ENCODE measurements at regions not wholly inside any gene's neighbourhood (a gene's known extent, or its start where the extent isn't known, plus 50 kb on each side); places are given as distances from the start of the nearest gene placed in this dataset.

DNA sequence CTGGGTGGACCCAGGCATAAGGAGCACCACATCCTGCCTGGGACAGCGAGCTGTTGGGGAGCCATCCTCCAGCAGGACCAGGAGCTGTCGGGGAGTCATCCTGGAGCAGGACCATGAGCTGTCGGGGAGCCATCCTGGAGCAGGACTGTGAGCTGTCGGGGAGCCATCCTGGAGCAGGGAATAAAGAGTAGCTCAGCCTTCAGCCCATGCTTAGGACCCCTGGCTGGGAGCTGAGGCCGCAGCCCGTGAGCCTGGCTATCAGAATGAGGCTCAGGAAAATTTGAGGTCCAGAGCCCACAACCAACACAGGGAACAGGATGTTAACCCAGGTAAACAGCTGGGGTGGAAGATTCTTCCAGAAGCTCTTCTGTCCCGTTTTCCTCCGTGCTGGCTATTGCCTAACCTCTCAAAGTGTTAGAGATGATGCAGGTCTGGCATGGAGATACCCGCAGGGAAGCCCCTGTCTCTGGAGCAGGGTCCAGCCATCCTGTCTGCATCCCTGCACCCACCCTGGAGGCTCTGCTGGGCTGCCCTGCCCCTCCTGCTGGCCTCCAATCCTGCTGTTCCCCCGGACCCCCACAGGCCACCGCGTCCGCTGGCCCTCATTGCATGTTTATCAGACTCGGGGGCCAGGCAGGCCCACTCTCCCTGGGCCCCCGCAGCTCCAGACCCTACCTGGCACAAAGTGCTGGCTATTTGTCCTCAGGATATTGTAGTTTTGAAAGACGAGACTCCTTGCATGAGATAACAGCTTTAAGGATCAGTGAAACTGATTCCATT is 243.5 kb upstream of the MYT1L start:
- no peak overlapping the region for H3K4me3 Mint-ChIP-seq
- H3K36me3 Mint-ChIP-seq (ENCODE audit: low read depth) = no peaks in the 10 kb centered on the region
- no peak for TF ChIP-seq CTCF (IDR thresholded peaks at IDR 0.05)
- no peak overlapping the region for H3K27ac Mint-ChIP-seq
- H3K9me3 Mint-ChIP-seq = peaks cover 8% of the 10 kb centered on the region
- no peaks in the 10 kb centered on the region for H3K27me3 Mint-ChIP-seq (ENCODE audit: insufficient read depth)
- no peaks in the 10 kb centered on the region for H3K4me1 Mint-ChIP-seq (ENCODE audit: low read depth)
- DNase-seq = no peak

- H3K27ac Mint-ChIP-seq = no peak overlapping the region
- DNase-seq = peak; percentile 1
- no peak for TF ChIP-seq CTCF (IDR thresholded peaks at IDR 0.05)
- H3K36me3 Mint-ChIP-seq (ENCODE audit: low read depth) = no peaks in the 10 kb centered on the region
- no peak overlapping the region for H3K4me3 Mint-ChIP-seq
- H3K4me1 Mint-ChIP-seq (ENCODE audit: low read depth) = no peaks in the 10 kb centered on the region
- H3K27me3 Mint-ChIP-seq (ENCODE audit: insufficient read depth) = peaks cover 3% of the 10 kb centered on the region; the same call in 1 of the 2 replicates
- H3K9me3 Mint-ChIP-seq = peaks cover 15% of the 10 kb centered on the region
Measured at GRCh38 chr2:2573658-2574293, 242.7 kb upstream of the MYT1L start.

- no peak for DNase-seq
Measured at GRCh38 chr2:2573205-2573604, 242.1 kb upstream of the MYT1L start.

DNA sequence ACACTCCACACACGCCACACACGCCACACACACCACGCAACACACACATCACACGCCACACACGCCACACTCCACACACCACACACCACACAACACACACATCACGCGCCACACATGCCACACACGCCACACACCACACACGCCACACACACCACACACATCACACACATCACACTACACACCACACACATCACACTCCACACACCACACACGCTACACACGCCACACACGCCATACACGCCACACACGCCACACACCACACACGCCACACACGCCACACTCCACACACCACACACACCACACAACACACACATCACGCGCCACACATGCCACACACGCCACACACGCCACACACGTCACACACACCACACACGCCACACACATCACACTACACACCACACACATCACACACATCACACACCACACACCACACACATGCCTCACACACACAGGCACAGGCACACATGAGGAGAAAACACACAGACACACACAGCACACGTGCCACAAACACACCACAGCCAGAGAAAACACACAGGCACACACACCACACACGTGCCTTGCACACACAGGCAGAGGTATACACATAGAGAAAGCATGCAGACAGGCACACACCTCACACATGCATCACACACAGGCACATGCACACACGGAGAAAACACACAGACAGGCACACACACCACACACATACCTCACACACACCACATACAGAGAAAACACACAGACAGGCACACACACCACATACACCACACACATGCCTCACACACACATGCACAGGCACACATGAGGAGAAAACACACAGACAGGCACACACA is 241.5 kb upstream of the MYT1L start:
- Mint-ChIP-seq H3K36me3 (ENCODE audit: low read depth) (no peaks in the 10 kb centered on the region; the same call in 1 of the 2 replicates), H3K27ac (no peak overlapping the region), H3K9me3 (peaks cover 23% of the 10 kb centered on the region), H3K4me1 (ENCODE audit: low read depth) (no peaks in the 10 kb centered on the region), H3K4me3 (no peak overlapping the region), H3K27me3 (ENCODE audit: insufficient read depth) (peaks cover 7% of the 10 kb centered on the region)
- no peak for DNase-seq
- no peak for TF ChIP-seq CTCF (IDR thresholded peaks at IDR 0.05)

More at GRCh38 chr2:2573205-2573604, 242.1 kb upstream of the MYT1L start:
- Mint-ChIP-seq H3K4me3 (no peak overlapping the region), H3K9me3 (peaks cover 19% of the 10 kb centered on the region), H3K27me3 (ENCODE audit: insufficient read depth) (peaks cover 5% of the 10 kb centered on the region; the same call in 1 of the 2 replicates), H3K4me1 (ENCODE audit: low read depth) (no peaks in the 10 kb centered on the region), H3K27ac (no peak overlapping the region), H3K36me3 (ENCODE audit: low read depth) (no peaks in the 10 kb centered on the region; the same call in 1 of the 2 replicates)
- TF ChIP-seq CTCF (IDR thresholded peaks at IDR 0.05) = no peak

- no peak for DNase-seq
- H3K4me3 Mint-ChIP-seq = no peak overlapping the region
- H3K9me3 Mint-ChIP-seq = peaks cover 29% of the 10 kb centered on the region
- peaks cover 7% of the 10 kb centered on the region for H3K27me3 Mint-ChIP-seq (ENCODE audit: insufficient read depth)
- H3K27ac Mint-ChIP-seq = no peak overlapping the region
- H3K36me3 Mint-ChIP-seq (ENCODE audit: low read depth) = no peaks in the 10 kb centered on the region; the same call in 1 of the 2 replicates
- H3K4me1 Mint-ChIP-seq (ENCODE audit: low read depth) = no peaks in the 10 kb centered on the region
- TF ChIP-seq CTCF (IDR thresholded peaks at IDR 0.05) = no peak
Measured at GRCh38 chr2:2571301-2572150, 240.5 kb upstream of the MYT1L start.

Measured in HFFc6 (cell line).